ENCODE measurements at regions not wholly inside any gene's neighbourhood (a gene's known extent, or its start where the extent isn't known, plus 50 kb on each side); places are given as distances from the start of the nearest gene placed in this dataset.
A peak's percentile ranks its signal among the peaks of the same experiment; 100 is the strongest.

GRCh38 chr15:31852933-31853799, 177.1 kb upstream of the CHRNA7 start:
- no peaks in the 10 kb centered on the region for H3K27me3 ChIP-seq (ENCODE audit: control insufficient read depth in 1 of 2, insufficient read depth in 2 of 2, low read length in 2 of 2)
- H3K27ac ChIP-seq (ENCODE audit: low read length): no peak overlapping the region
- H3K9ac ChIP-seq (ENCODE audit: low read length in 2 of 2): no peak overlapping the region
- H3K9me3 ChIP-seq (ENCODE audit: control insufficient read depth in 2 of 2, low read length in 2 of 2): peaks cover 0 to 4% of the 10 kb centered on the region in 2 donors
- H3K4me3 ChIP-seq (ENCODE audit: low read length in 2 of 2): no peak overlapping the region
- no peaks in the 10 kb centered on the region for H3K4me1 ChIP-seq (ENCODE audit: control insufficient read depth, insufficient read depth, low read length)
- no peaks in the 10 kb centered on the region for H3K36me3 ChIP-seq (ENCODE audit: control insufficient read depth in 2 of 2, insufficient read depth in 2 of 2, low read length in 2 of 2)

- Histone ChIP-seq H3K27me3 (ENCODE audit: control insufficient read depth in 1 of 2, insufficient read depth in 2 of 2, low read length in 2 of 2) (no peaks in the 10 kb centered on the region), H3K36me3 (ENCODE audit: control insufficient read depth in 2 of 2, insufficient read depth in 2 of 2, low read length in 2 of 2) (no peaks in the 10 kb centered on the region), H3K27ac (ENCODE audit: low read length) (no peak overlapping the region), H3K9me3 (ENCODE audit: control insufficient read depth in 2 of 2, low read length in 2 of 2) (no peaks in the 10 kb centered on the region), H3K4me3 (ENCODE audit: low read length in 2 of 2) (no peak overlapping the region), H3K4me1 (ENCODE audit: control insufficient read depth, insufficient read depth, low read length) (no peaks in the 10 kb centered on the region), H3K9ac (ENCODE audit: low read length in 2 of 2) (no peak overlapping the region)
Observed at GRCh38 chr15:31856581-31856980, 173.7 kb upstream of the CHRNA7 start.

DNA sequence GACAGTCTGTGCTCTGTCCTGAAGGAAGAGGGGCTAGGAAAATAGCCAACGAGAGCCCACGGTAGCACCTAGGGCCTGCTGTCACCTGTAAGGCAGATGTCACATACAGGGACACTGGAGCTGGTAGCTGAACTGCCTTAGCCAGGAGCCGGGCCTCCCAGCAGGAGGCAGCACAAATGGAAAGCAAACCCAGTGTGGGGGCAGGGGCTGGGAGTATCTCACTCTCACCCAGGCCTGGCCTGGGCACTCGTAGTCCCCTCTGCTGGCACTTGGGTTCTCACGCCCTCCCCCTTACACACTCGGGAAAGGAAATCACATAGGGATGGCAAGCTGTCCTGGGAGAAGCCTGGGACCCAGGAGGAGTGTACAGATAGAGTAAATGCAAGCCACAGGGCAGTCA, 173.1 kb upstream of the CHRNA7 start:
- no peak overlapping the region for H3K27ac ChIP-seq (ENCODE audit: low read length)
- no peaks in the 10 kb centered on the region for H3K27me3 ChIP-seq (ENCODE audit: control insufficient read depth in 1 of 2, insufficient read depth in 2 of 2, low read length in 2 of 2)
- no peaks in the 10 kb centered on the region for H3K36me3 ChIP-seq (ENCODE audit: control insufficient read depth in 2 of 2, insufficient read depth in 2 of 2, low read length in 2 of 2)
- H3K4me1 ChIP-seq (ENCODE audit: control insufficient read depth, insufficient read depth, low read length): no peaks in the 10 kb centered on the region
- H3K9ac ChIP-seq (ENCODE audit: low read length in 2 of 2): no peak overlapping the region
- no peak overlapping the region for H3K4me3 ChIP-seq (ENCODE audit: low read length in 2 of 2)
- H3K9me3 ChIP-seq (ENCODE audit: control insufficient read depth in 2 of 2, low read length in 2 of 2): no peaks in the 10 kb centered on the region

DNA sequence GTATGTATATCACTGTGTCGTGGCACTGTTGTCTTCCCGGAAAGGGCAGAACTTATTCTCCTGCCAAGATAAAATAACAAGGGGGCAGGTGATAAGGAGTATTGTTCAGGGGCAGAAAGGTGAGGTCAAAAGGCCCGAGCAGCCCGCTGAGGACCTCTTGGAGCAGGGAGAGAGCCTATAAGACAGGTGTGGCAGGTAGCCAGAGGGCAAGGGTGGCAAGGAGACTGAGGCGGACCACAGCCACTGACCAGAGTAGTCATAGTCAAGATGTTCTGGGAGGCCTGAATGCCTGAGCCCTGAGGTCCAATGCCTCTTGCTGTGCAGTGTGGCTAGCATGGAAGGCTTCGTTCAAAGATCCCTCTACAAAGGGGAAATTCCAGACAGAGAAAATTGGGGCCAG, 172.3 kb upstream of the CHRNA7 start:
- no peak overlapping the region for H3K4me3 ChIP-seq (ENCODE audit: low read length in 2 of 2)
- no peaks in the 10 kb centered on the region for H3K4me1 ChIP-seq (ENCODE audit: control insufficient read depth, insufficient read depth, low read length)
- H3K9ac ChIP-seq (ENCODE audit: low read length in 2 of 2): no peak overlapping the region
- H3K27ac ChIP-seq (ENCODE audit: low read length): no peak overlapping the region
- H3K36me3 ChIP-seq (ENCODE audit: control insufficient read depth in 2 of 2, insufficient read depth in 2 of 2, low read length in 2 of 2): no peaks in the 10 kb centered on the region
- H3K27me3 ChIP-seq (ENCODE audit: control insufficient read depth in 1 of 2, insufficient read depth in 2 of 2, low read length in 2 of 2): no peaks in the 10 kb centered on the region
- no peaks in the 10 kb centered on the region for H3K9me3 ChIP-seq (ENCODE audit: control insufficient read depth in 2 of 2, low read length in 2 of 2)

DNA sequence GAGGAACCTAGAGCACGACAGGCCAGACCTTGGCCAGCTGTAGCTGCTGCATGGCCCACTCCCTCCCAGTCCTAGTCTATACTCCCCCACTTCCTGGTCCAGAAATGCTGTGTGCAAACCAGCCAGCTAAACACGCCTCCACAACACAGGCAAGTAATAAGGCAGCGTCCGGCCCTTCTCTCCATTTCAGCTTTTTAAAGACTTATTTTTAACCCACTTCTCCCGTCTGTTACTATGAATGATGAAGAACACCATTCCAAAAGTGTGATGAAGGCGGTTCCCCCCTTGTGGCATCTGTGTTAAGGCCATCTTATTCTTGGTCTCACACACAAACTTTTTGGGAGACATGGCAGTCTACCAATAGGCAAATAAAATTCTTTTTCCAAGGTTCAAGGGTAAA, 164.1 kb upstream of the CHRNA7 start:
- H3K27ac ChIP-seq (ENCODE audit: low read length): no peak overlapping the region
- H3K4me3 ChIP-seq (ENCODE audit: low read length in 2 of 2): no peak overlapping the region
- no peak overlapping the region for H3K9ac ChIP-seq (ENCODE audit: low read length in 2 of 2)
- no peaks in the 10 kb centered on the region for H3K9me3 ChIP-seq (ENCODE audit: control insufficient read depth in 2 of 2, low read length in 2 of 2)
- H3K27me3 ChIP-seq (ENCODE audit: control insufficient read depth in 1 of 2, insufficient read depth in 2 of 2, low read length in 2 of 2): no peaks in the 10 kb centered on the region
- H3K36me3 ChIP-seq (ENCODE audit: control insufficient read depth in 2 of 2, insufficient read depth in 2 of 2, low read length in 2 of 2): no peaks in the 10 kb centered on the region
- peaks cover 10% of the 10 kb centered on the region for H3K4me1 ChIP-seq (ENCODE audit: control insufficient read depth, insufficient read depth, low read length)

DNA sequence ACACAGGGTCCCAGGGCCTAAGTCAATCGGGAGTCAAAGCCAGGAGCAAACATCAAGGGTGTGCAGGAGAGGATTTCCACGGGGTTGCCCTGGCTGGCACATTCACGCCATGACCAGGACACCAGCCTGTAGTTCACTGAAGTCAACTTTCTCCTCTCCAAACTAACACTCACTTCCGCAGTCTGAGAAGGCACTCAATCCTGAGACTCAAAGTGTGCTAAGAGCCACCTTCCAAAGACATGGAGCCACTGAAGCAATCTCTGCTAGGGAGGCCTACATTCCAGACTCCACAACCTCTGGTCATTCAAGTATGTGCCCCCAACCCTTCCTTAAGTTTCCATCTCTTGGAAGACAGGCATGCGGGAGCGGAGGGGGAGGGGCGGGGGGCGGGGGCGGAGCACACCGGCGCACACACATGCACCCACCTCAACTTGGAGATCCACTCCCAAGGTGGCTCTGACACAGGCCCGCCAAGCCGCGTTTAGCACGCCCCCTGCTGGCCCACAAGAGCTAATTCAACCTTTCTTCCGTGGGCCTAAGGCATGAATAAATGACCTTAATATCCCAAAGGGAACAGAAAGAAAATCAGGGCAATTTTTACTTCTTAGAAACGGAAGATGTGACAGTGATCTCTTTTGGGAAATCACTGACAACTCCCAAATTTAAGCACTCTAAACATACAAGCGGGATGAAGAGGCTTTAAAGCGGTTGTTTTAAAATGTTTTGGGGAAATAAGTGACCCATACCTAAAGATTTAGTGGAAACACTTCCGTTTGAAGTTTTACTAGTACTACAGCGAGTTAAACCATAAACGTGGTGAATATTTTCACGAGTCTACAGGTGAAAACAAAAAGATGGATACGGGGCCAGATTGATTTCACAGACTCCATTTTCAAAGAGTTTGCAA, 162.5 kb upstream of the CHRNA7 start:
- Histone ChIP-seq H3K9ac (ENCODE audit: low read length in 2 of 2) (no peak overlapping the region), H3K27me3 (ENCODE audit: control insufficient read depth in 1 of 2, insufficient read depth in 2 of 2, low read length in 2 of 2) (no peaks in the 10 kb centered on the region)

GRCh38 chr15:31869686-31870307, 160.5 kb upstream of the CHRNA7 start:
- Histone ChIP-seq H3K4me3 (ENCODE audit: low read length in 2 of 2) (peak overlapping the region; percentile 73 to 83), H3K9me3 (ENCODE audit: control insufficient read depth in 2 of 2, low read length in 2 of 2) (no peaks in the 10 kb centered on the region), H3K27ac (ENCODE audit: low read length) (no peak overlapping the region), H3K36me3 (ENCODE audit: control insufficient read depth in 2 of 2, insufficient read depth in 2 of 2, low read length in 2 of 2) (no peaks in the 10 kb centered on the region), H3K9ac (ENCODE audit: low read length in 2 of 2) (peak overlapping the region; percentile 2 to 52), H3K27me3 (ENCODE audit: control insufficient read depth in 1 of 2, insufficient read depth in 2 of 2, low read length in 2 of 2) (no peaks in the 10 kb centered on the region), H3K4me1 (ENCODE audit: control insufficient read depth, insufficient read depth, low read length) (peaks cover 10% of the 10 kb centered on the region)

More for the DNA sequence above, 162.5 kb upstream of the CHRNA7 start:
- Histone ChIP-seq H3K4me3 (ENCODE audit: low read length in 2 of 2) (no peak overlapping the region), H3K27ac (ENCODE audit: low read length) (no peak overlapping the region), H3K4me1 (ENCODE audit: control insufficient read depth, insufficient read depth, low read length) (peaks cover 10% of the 10 kb centered on the region), H3K9me3 (ENCODE audit: control insufficient read depth in 2 of 2, low read length in 2 of 2) (no peaks in the 10 kb centered on the region), H3K36me3 (ENCODE audit: control insufficient read depth in 2 of 2, insufficient read depth in 2 of 2, low read length in 2 of 2) (no peaks in the 10 kb centered on the region)

GRCh38 chr15:31870328-31871165, 159.8 kb upstream of the CHRNA7 start, which contains the start of gene OTUD7A:
Gene OTUD7A (minus strand): TSS chr15:31870673.
- H3K27me3 ChIP-seq (ENCODE audit: control insufficient read depth in 1 of 2, insufficient read depth in 2 of 2, low read length in 2 of 2): no peaks in the 10 kb centered on the region
- H3K36me3 ChIP-seq (ENCODE audit: control insufficient read depth in 2 of 2, insufficient read depth in 2 of 2, low read length in 2 of 2): no peaks in the 10 kb centered on the region
- H3K27ac ChIP-seq (ENCODE audit: low read length): peak within 1 kb of the TSS; percentile 68

GRCh38 chr15:31871166-31871886, 159.0 kb upstream of the CHRNA7 start:
- Histone ChIP-seq H3K27ac (ENCODE audit: low read length) (peak overlapping the region; percentile 68), H3K27me3 (ENCODE audit: control insufficient read depth in 1 of 2, insufficient read depth in 2 of 2, low read length in 2 of 2) (no peaks in the 10 kb centered on the region), H3K36me3 (ENCODE audit: control insufficient read depth in 2 of 2, insufficient read depth in 2 of 2, low read length in 2 of 2) (no peaks in the 10 kb centered on the region), H3K9me3 (ENCODE audit: control insufficient read depth in 2 of 2, low read length in 2 of 2) (no peaks in the 10 kb centered on the region), H3K9ac (ENCODE audit: low read length in 2 of 2) (peak overlapping the region; percentile 49 to 74), H3K4me1 (ENCODE audit: control insufficient read depth, insufficient read depth, low read length) (peaks cover 10% of the 10 kb centered on the region), H3K4me3 (ENCODE audit: low read length in 2 of 2) (peak overlapping the region; percentile 54 to 83)

More at GRCh38 chr15:31870328-31871165, 159.8 kb upstream of the CHRNA7 start, which contains the start of gene OTUD7A:
- peak within 1 kb of the TSS; percentile 49 to 74 for H3K9ac ChIP-seq (ENCODE audit: low read length in 2 of 2)
- H3K9me3 ChIP-seq (ENCODE audit: control insufficient read depth in 2 of 2, low read length in 2 of 2): no peaks in the 10 kb centered on the region
- peaks cover 10% of the 10 kb centered on the region for H3K4me1 ChIP-seq (ENCODE audit: control insufficient read depth, insufficient read depth, low read length)
- peak within 1 kb of the TSS; percentile 73 to 83 for H3K4me3 ChIP-seq (ENCODE audit: low read length in 2 of 2)
